Stimulated activated naive CD8-positive, alpha-beta T cell treated with anti-CD3 and anti-CD28 coated beads, Interleukin-15, amount 100 ng/mL, for 72 hours (primary cell): ENCODE measurements at regions not wholly inside any gene's neighbourhood (a gene's known extent, or its start where the extent isn't known, plus 50 kb on each side); places are given as distances from the start of the nearest gene placed in this dataset.

Experiments used
- ATAC-seq: fragments of 150-1000 bp; cut with Tn5 transposase; 2 replicates; pipeline ENCODE4 v1.10.0; 2021; ENCODE audit warnings: mild to moderate bottlenecking, moderate library complexity
- DNase-seq, 2 donors: peaks; one replicate each; pipeline ENCODE4 v3.0.0; 2021 to 2022
- H3K27ac Mint-ChIP-seq, 2 donors: one replicate each; pipeline ENCODE4 v1.8.0; 2022; ENCODE audit warnings: mild to moderate bottlenecking in 2 of 2, mixed read lengths in 2 of 2, moderate library complexity in 2 of 2
- H3K27me3 Mint-ChIP-seq: one replicate; pipeline ENCODE4 v1.8.0; 2022; ENCODE audit warnings: mixed read lengths
- H3K4me1 Mint-ChIP-seq: one replicate; pipeline ENCODE4 v1.8.0; 2022; ENCODE audit warnings: mild to moderate bottlenecking, mixed read lengths
- H3K4me3 Mint-ChIP-seq, 2 donors: one replicate each; pipeline ENCODE4 v1.8.0; 2022; ENCODE audit warnings: mild to moderate bottlenecking in 2 of 2, mixed read lengths in 2 of 2, moderate library complexity in 1 of 2
- H3K9me3 Mint-ChIP-seq, 2 donors: one replicate each; pipeline ENCODE4 v1.8.0; 2022; ENCODE audit warnings: mixed read lengths in 2 of 2

GRCh38 chr4:15375667-15376066 is 52.2 kb upstream of the C1QTNF7 start:
- Mint-ChIP-seq H3K4me3 (no peak overlapping the region), H3K4me1 (peaks cover 33% of the 10 kb centered on the region), H3K9me3 (no peaks in the 10 kb centered on the region), H3K27ac (no peak overlapping the region), H3K27me3 (no peaks in the 10 kb centered on the region)
- ATAC-seq, result peak; percentile 88
- no peak for DNase-seq

- Mint-ChIP-seq H3K27me3 (no peaks in the 10 kb centered on the region), H3K27ac (no peak overlapping the region), H3K4me1 (peaks cover 33% of the 10 kb centered on the region), H3K4me3 (no peak overlapping the region), H3K9me3 (no peaks in the 10 kb centered on the region)
- ATAC-seq (peak; percentile 13), DNase-seq (no peak)
Observed at GRCh38 chr4:15376145-15376544, 51.7 kb upstream of the C1QTNF7 start.

- peaks cover 33% of the 10 kb centered on the region for H3K4me1 Mint-ChIP-seq
- no peak overlapping the region for H3K4me3 Mint-ChIP-seq
- H3K27ac Mint-ChIP-seq, result no peak overlapping the region
- no peaks in the 10 kb centered on the region for H3K9me3 Mint-ChIP-seq
- ATAC-seq (no peak), DNase-seq (no peak)
- no peaks in the 10 kb centered on the region for H3K27me3 Mint-ChIP-seq
Observed at GRCh38 chr4:15376594-15376993, 51.2 kb upstream of the C1QTNF7 start.
